ENCODE measurements at regions not wholly inside any gene's neighbourhood (a gene's known extent, or its start where the extent isn't known, plus 50 kb on each side); places are given as distances from the start of the nearest gene placed in this dataset.
"Not testable (repeated sequence)": the region's sequence is repeated elsewhere in the genome, so short reads cannot be mapped to it uniquely, and the experiment has no call there.

GRCh38 chr10:81674941-81675340 lies 200.1 kb upstream of the NRG3 start:
- DNase-seq: no peak

DNA sequence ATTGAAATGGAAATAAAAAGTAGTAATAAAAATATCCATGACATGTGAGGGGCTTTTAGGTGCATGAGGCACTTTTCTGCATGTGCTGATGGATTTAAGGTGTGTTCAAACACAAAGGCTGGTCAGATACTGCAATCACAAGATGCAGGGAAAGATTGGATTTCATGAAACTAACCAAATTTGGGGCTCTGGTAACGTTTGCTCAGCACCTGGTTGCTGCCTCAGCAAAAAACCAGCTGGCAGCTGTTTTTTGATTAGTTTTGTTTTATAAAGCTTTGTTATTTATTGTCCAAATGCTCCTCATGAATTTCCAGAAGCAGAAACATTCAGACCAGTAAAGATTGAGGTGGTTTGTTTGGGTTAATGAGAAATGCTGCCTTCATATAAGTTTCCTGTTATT lies 195.7 kb upstream of the NRG3 start:
- DNase-seq: no peak

DNA sequence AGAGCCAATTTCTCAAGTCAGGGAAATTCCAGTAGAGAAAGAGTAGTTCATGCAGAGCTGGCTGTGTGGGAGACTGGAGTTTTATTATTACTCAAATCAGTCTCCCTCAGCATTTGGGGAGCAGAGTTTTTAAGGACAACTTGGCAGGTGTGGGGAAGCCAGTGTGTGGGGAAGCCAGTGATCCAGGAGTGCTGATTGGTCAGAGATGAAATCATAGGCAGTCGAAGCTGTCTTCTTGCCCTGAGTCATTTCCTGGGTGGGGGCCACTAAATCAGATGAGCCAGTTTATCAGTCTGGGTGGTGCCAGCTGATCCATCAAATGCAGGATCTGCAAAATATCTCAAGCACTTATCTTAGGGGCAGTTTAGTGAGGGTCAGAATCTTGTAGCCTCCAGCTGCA lies 194.6 kb upstream of the NRG3 start:
- DNase-seq: no peak

DNA sequence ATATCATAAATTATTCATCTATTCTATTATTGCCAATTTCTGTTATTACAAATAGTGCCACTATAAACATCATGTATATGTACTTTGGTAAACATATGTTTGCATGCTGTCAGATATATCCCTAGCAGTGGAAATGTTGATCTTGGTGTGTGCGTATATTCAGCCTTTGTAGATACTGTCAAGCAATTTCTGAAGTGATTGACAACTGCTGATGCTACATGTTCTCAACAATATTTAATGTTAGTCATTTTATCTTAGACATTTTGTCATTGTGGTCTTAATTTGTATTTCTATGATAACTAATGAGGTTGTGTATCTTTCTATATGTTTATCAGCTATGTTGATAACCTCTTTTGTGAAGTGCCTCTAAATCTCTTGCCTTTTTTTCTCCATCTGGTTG lies 186.5 kb upstream of the NRG3 start:
- no peak for DNase-seq

DNA sequence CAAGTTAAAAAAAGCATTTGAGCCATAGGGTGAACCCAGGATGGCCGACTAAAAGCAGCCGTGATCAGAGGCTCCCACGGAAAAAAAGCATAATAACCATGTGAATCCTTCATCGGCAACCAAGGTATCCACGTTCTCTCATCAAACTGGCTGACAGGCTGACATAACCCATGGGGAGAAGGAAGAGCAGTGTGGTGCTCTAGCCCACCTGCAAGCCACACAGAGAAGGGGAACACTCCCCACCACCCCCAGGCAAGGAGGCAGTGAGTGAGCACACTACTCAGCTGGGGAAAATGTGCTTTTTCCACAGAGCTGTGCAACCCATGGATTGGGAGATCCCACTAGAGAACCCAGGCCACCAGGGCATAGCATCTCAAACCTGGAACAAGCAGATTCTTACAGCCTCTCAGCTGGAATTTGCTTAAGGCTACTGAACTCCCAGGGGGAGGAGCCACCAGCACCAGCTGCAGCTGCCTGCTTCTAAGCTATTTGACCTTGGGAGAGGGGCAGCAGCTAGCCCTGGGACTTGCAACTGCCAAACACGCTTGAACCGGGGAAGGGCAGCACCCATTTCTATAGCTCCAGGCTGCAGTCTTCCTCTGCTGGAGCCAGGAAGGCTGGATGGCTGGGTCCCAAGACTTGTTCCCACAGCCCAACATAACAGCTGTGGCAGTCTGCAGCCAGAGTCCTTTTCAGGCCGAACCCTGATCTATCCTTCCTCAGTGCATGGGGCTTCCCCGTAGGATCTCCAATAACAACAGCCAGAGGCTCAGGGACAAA lies 178.2 kb upstream of the NRG3 start:
- DNase-seq: no peak

- DNase-seq: no peak
Measured at GRCh38 chr10:81704596-81704995, 170.4 kb upstream of the NRG3 start.

DNA sequence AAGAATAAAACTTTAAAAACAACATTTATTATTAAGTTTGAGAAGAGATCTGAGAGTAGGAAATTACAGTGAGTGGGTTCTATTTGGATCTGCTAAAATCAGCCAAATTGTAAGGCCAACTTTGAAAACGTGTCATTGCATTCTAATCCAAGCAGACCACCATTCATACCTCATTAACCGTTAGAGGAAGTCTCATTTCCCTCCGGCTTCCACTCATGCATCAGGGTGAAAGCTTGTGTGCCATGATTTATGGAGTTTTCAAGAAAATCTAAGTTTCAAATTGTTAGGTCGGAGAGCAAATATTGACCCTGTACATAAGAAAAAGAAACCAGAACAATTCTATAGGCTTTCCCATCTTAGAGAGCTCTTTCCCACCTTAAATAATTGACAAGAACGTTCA lies 166.6 kb upstream of the NRG3 start:
- no peak for DNase-seq

DNA sequence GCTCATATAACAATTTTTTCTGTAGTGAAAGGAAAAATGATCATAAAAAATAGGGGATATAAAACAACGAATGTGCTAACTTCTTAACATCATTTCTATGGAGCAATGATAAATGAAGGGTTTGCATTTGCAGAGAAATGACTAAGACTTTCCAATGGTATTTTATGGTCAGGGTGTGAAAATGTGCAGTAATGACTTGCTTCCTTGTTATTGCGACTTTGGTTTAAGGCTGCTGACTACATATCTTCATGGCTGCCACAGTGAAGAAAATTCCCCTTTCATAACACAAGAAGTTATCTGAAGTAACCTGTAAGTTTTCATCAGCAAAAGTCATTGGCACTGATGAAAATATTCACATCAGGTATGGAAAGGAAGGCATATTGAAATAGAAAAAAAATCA lies 166.1 kb upstream of the NRG3 start:
- DNase-seq: no peak

DNA sequence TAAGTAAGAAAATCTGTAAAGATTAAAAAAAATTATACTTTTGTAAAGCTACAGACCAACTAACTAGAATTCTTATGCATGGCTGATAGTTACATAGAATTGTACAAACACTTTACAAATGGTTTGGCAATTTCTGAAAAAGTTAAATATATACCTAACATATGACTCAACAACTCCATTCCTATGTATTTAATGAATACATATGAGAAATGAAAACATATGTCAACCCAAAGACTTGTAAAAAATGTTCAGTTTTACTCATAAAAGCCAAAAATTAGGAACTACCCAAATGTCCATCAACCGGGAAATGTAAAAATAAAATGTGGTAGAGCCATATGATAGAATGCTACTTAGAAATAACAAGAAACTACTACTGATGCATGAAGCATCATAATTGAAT lies 152.6 kb upstream of the NRG3 start:
- no peak for DNase-seq

- DNase-seq: no peak
Measured at GRCh38 chr10:81724431-81724830, 150.6 kb upstream of the NRG3 start.

GRCh38 chr10:81725851-81726250 lies 149.1 kb upstream of the NRG3 start:
- no peak for DNase-seq

DNA sequence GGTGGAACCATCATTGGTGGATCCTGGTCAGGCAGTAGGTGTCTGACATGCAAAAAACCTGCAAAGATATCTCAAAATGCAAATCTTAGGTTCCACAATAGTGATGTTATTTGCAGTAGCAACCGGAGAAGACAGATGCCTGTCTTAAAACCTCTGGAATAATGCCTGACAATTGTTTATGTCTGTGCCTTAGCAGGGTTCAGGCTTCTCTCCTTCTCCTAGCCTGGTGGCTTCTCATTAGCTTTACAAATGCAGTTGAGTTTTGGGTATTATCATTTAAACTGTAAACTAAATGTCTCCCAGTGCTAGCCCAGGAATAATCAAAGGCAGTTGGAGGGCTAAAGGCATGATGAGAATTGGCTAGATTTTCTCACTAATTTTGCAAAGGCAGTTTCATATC lies 146.3 kb upstream of the NRG3 start:
- no peak for DNase-seq

- DNase-seq: no peak
Measured at GRCh38 chr10:81730891-81731290, 144.1 kb upstream of the NRG3 start.

DNA sequence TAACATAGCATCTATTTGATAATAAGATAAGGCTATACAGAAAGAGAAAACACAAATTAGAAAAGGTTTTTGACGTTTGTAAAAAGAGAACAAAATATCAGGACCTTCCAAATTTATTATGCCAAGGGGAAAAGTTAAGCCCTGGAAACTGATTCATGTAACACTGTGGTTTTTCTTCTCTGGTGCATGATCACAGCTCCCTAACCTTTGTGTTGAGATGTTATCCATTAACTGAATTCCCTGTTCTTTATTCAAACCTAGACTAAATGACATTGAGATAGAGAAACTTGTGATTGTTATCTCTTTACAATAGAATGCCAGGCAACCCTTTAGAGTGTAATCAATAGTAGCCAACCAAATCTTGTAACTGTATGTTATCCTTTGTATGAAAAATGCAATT lies 141.5 kb upstream of the NRG3 start:
- no peak for DNase-seq

DNA sequence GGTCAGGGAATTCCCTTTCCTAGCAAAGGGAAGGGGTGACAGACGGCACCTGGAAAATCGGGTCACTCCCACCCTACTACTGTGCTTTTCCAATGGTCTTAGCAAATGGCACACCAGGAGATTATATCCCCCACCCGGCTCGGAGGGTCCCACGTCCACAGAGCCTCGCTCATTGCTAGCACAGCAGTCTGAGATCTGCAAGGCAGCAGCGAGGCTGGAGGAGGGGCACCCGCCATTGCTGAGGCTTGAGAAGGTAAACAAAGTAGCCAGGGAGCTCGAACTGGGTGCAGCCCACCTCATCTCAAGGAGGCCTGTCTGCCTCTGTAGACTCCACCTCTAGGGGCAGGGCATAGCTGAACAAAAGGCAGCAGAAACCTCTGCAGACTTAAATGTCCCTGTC lies 139.8 kb upstream of the NRG3 start:
- not testable (repeated sequence) for DNase-seq

DNA sequence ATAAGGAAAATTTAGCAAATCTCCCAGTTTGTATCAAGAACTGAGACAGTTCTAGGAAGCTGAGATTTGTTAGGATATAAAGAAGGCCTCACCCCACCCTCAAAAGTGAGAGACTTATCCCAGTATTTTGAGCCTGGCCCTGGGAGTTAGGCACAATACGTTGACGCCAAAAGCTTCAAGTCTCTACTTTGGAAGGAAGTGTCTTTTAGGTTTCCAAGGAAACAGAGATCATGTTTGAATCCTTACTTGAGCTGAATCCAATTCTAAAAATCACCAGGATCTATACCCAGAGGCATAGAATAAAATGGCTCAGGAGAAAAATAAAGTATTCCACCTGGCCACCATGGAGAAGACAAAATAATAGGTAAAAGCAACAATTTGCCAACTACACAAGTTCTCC lies 115.9 kb upstream of the NRG3 start:
- DNase-seq: no peak

DNA sequence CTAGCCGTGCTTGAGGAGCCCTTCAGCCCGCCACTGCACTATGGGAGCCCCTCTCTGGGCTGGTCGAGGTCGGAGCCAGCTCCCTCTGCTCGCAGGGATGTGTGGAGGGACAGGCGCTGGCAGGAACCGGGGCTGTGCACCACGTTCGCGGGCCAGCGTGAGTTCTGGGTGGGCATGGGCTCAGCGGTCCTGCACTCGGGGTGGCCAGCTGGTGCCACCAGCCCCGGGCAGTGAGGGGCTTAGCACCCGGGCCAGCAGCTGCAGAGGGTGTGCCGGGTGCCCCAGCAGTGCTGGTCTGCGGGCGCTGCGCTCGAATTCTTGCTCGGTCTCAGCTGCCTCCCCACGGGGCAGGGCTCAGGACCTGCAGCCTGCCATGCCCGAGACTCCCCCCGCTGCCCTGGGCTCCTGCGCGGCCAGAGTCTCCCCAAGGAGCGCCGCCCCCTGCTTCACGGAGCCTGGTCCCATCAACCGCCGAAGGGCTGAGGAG lies 90.8 kb upstream of the NRG3 start:
- no peak for DNase-seq

- no peak for DNase-seq
Measured at GRCh38 chr10:81792729-81793128, 82.3 kb upstream of the NRG3 start.

DNA sequence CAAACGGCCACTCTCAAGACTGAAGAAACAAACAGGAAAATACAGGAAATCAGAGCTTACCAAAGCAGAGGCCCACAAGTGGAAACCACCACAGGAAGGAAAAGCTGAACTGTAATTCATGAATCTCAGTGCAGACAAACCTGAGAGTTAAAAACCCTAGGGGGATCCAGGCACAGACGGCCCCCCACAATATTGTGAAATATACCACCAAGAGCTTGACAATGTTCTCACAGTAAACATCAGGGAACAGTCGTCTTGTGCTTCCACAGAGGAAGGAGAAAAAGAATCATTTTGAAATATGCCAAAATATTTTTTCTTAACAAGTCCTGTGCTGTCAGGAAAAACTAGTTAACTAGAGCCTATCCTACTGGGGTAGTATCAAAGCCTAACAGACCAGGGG lies 68.2 kb upstream of the NRG3 start:
- DNase-seq: no peak

- no peak for DNase-seq
Measured at GRCh38 chr10:81814842-81815241, 60.2 kb upstream of the NRG3 start.

- no peak for DNase-seq
Measured at GRCh38 chr10:81817596-81818170, 57.3 kb upstream of the NRG3 start.

- DNase-seq: no peak
Measured at GRCh38 chr10:81820418-81820817, 54.6 kb upstream of the NRG3 start.
